HEK293 (cell line): ENCODE measurements at regions not wholly inside any gene's neighbourhood (a gene's known extent, or its start where the extent isn't known, plus 50 kb on each side); places are given as distances from the start of the nearest gene placed in this dataset.

ENCODE experiments used
- CTCF ChIA-PET: fragments of 350-600 bp; formaldehyde crosslinking; extraction: SDS; loops from one replicate; lab custom pipeline; 2021; ENCODE audit warnings: antibody characterized with exemption; lab: Yijun Ruan, JAX
- POLR2A ChIA-PET: fragments of 300-600 bp; formaldehyde crosslinking; extraction: SDS; loops from one replicate; lab custom pipeline; 2020; ENCODE audit warnings: antibody characterized with exemption, inconsistent platforms; lab: Yijun Ruan, JAX
- H3K27ac ChIP-seq: fragments of 200-500 bp; sonication (Bioruptor generic); 2 replicates; pipeline ENCODE4 v1.5.1; 2014; ENCODE audit warnings: low read depth, low read length, control low read depth, inconsistent platforms; ENCODE audit errors: extremely low read depth
- H3K36me3 ChIP-seq, 2 experiments: fragments of 200-500 bp in 1 of 2; sonication (Bioruptor generic) in 1 of 2; 1 replicate in 1 of 2; 2 replicates in 1 of 2; pipeline ENCODE4 v1.5.1; 2014 to 2017; ENCODE audit warnings: inconsistent platforms in 2 of 2, low read length in 2 of 2; ENCODE audit not compliant: control insufficient read depth in 2 of 2, insufficient read depth in 1 of 2
- H3K4me1 ChIP-seq: fragments of 200-500 bp; sonication (Bioruptor generic); 2 replicates; pipeline ENCODE4 v1.5.1; 2014; ENCODE audit warnings: mild to moderate bottlenecking, low read length, inconsistent platforms; ENCODE audit not compliant: control insufficient read depth, insufficient read depth
- H3K4me3 ChIP-seq: 2 replicates; pipeline ENCODE4 v1.5.1; 2011; ENCODE audit warnings: low read depth, mild to moderate bottlenecking, control low read depth, low read length, moderate library complexity
- H3K9me3 ChIP-seq: fragments of 200-500 bp; sonication (Bioruptor generic); 2 replicates; pipeline ENCODE4 v1.5.1; 2014; ENCODE audit warnings: low read depth, low read length, inconsistent platforms; ENCODE audit not compliant: control insufficient read depth, insufficient read depth
- CTCF ChIP-seq: fragments of 450-650 bp; formaldehyde crosslinking; IDR thresholded peaks from 2 replicates; pipeline ENCODE4 v1.5.1; 2016; ENCODE audit warnings: missing biosample characterization, missing genetic modification characterization
- INSM2 ChIP-seq: fragments of 450-650 bp; formaldehyde crosslinking; IDR thresholded peaks from 2 replicates; pipeline ENCODE4 v1.5.1; 2016; ENCODE audit warnings: missing biosample characterization, missing genetic modification characterization
- MEIS1 ChIP-seq: sonication (generic); formaldehyde crosslinking; IDR thresholded peaks from 2 replicates; pipeline ENCODE4 v1.8.1; 2022; ENCODE audit warnings: missing genetic modification reagents, mild to moderate bottlenecking, borderline replicate concordance
- MZF1 ChIP-seq: fragments of 450-650 bp; formaldehyde crosslinking; IDR thresholded peaks from 2 replicates; pipeline ENCODE4 v1.5.1; 2017; ENCODE audit warnings: missing biosample characterization, missing genetic modification characterization, borderline replicate concordance
- PRDM10 ChIP-seq: fragments of 450-650 bp; formaldehyde crosslinking; IDR thresholded peaks from 2 replicates; pipeline ENCODE4 v1.5.1; 2016; ENCODE audit warnings: missing biosample characterization, missing genetic modification characterization
- YY1 ChIP-seq: fragments of 450-650 bp; formaldehyde crosslinking; IDR thresholded peaks from 2 replicates; pipeline ENCODE4 v1.5.1; 2018; ENCODE audit warnings: missing biosample characterization, missing genetic modification characterization
- ZBTB17 ChIP-seq: fragments of 450-650 bp; formaldehyde crosslinking; IDR thresholded peaks from 2 replicates; pipeline ENCODE4 v1.5.1; 2016; ENCODE audit warnings: missing biosample characterization, missing genetic modification characterization
- ZNF501 ChIP-seq: fragments of 450-650 bp; formaldehyde crosslinking; IDR thresholded peaks from 2 replicates; pipeline ENCODE4 v1.5.1; 2016; ENCODE audit warnings: missing biosample characterization, missing genetic modification characterization
- ZNF692 ChIP-seq: fragments of 450-650 bp; formaldehyde crosslinking; IDR thresholded peaks from 2 replicates; pipeline ENCODE4 v1.5.1; 2016; ENCODE audit warnings: missing biosample characterization, missing genetic modification characterization
- ZNF768 ChIP-seq: fragments of 450-650 bp; formaldehyde crosslinking; IDR thresholded peaks from 2 replicates; pipeline ENCODE4 v1.5.1; 2018; ENCODE audit warnings: missing biosample characterization, mild to moderate bottlenecking, missing genetic modification characterization
- ZNF843 ChIP-seq: fragments of 450-650 bp; formaldehyde crosslinking; IDR thresholded peaks from 2 replicates; pipeline ENCODE4 v1.5.1; 2016; ENCODE audit warnings: missing biosample characterization, missing genetic modification characterization
- TF ChIP-seq, protein P1 (sequence below): fragments of 450-650 bp; formaldehyde crosslinking; IDR thresholded peaks from 2 replicates; pipeline ENCODE4 v1.5.1; 2017; ENCODE audit warnings: missing biosample characterization, missing genetic modification characterization
- TF ChIP-seq, protein P2 (sequence below): fragments of 450-650 bp; formaldehyde crosslinking; conservative IDR thresholded peaks from 2 replicates; pipeline ENCODE4 v1.5.1; 2016; ENCODE audit warnings: low read depth, missing biosample characterization, missing genetic modification characterization

GRCh38 chr1:167165948-167166689, 54.6 kb upstream of the POU2F1 start (continued):
- TF ChIP-seq PRDM10 (tag by site-specific recombination) = peak; percentile 89
- TF ChIP-seq ZBTB17 (tag by site-specific recombination) = 0 out of 2 replicates have a peak, but pooled peaks have one; percentile 43
- TF ChIP-seq, protein P1, sequence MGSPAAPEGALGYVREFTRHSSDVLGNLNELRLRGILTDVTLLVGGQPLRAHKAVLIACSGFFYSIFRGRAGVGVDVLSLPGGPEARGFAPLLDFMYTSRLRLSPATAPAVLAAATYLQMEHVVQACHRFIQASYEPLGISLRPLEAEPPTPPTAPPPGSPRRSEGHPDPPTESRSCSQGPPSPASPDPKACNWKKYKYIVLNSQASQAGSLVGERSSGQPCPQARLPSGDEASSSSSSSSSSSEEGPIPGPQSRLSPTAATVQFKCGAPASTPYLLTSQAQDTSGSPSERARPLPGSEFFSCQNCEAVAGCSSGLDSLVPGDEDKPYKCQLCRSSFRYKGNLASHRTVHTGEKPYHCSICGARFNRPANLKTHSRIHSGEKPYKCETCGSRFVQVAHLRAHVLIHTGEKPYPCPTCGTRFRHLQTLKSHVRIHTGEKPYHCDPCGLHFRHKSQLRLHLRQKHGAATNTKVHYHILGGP (tag by site-specific recombination) = no peak
- peak; percentile 92 for TF ChIP-seq ZNF843 (tag by site-specific recombination)
- TF ChIP-seq CTCF (tag by site-specific recombination) = no peak
- peak; percentile 12; the same call in 1 of the 2 replicates for TF ChIP-seq ZNF692 (tag by site-specific recombination)
- peak; percentile 61; the same call in 1 of the 2 replicates for TF ChIP-seq MZF1 (tag by site-specific recombination)
- TF ChIP-seq MEIS1 (CRISPR knock-in tag) = no peak

DNA sequence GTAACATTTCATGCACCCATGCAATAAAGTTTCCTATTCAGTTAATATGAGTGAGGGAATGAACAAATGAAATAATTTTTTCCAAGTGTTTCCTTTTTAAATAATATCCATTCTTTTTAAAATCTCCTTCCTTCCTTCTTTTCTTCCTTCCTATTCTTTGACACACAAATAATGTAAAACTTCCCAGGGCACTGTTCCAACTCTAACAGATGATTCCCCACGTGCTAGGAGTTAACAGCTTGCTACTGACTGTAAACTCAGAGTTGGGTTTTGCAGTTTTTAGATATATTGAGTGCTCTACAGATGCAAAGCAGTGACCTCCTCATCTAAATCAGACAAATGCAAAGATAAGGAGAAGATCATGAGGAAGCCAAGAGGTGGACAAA, 54.0 kb upstream of the POU2F1 start:
- Histone ChIP-seq H3K27ac (peak overlapping the region; percentile 73; the same call in 1 of the 2 replicates), H3K4me1 (peaks cover 15% of the 10 kb centered on the region), H3K4me3 (no peak overlapping the region), H3K9me3 (no peaks in the 10 kb centered on the region), H3K36me3 (no peaks in the 10 kb centered on the region)
- CTCF ChIA-PET = interaction anchor here (1.0 to 2.8 kb wide), 3 partner anchors 9 to 53 kb away, joined by 3 to 14 read pairs (median 4); no protein-coding TSS in a partner anchor
- POLR2A ChIA-PET = interaction anchor here (1.1 to 1.7 kb wide), 2 partner anchors 12 to 53 kb away, joined by 5 to 13 read pairs; partner anchors contain the start of gene POU2F1
- TF ChIP-seq YY1 (tag by site-specific recombination) = no peak
- TF ChIP-seq, protein P2, sequence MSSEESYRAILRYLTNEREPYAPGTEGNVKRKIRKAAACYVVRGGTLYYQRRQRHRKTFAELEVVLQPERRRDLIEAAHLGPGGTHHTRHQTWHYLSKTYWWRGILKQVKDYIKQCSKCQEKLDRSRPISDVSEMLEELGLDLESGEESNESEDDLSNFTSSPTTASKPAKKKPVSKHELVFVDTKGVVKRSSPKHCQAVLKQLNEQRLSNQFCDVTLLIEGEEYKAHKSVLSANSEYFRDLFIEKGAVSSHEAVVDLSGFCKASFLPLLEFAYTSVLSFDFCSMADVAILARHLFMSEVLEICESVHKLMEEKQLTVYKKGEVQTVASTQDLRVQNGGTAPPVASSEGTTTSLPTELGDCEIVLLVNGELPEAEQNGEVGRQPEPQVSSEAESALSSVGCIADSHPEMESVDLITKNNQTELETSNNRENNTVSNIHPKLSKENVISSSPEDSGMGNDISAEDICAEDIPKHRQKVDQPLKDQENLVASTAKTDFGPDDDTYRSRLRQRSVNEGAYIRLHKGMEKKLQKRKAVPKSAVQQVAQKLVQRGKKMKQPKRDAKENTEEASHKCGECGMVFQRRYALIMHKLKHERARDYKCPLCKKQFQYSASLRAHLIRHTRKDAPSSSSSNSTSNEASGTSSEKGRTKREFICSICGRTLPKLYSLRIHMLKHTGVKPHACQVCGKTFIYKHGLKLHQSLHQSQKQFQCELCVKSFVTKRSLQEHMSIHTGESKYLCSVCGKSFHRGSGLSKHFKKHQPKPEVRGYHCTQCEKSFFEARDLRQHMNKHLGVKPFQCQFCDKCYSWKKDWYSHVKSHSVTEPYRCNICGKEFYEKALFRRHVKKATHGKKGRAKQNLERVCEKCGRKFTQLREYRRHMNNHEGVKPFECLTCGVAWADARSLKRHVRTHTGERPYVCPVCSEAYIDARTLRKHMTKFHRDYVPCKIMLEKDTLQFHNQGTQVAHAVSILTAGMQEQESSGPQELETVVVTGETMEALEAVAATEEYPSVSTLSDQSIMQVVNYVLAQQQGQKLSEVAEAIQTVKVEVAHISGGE (tag by site-specific recombination) = peak; percentile 51; the same call in 1 of the 2 replicates
- TF ChIP-seq INSM2 (tag by site-specific recombination) = no peak
- TF ChIP-seq ZNF768 (tag by site-specific recombination) = no peak
- no peak for TF ChIP-seq ZNF501 (tag by site-specific recombination)
